ENCODE measurements at regions not wholly inside any gene's neighbourhood (a gene's known extent, or its start where the extent isn't known, plus 50 kb on each side); places are given as distances from the start of the nearest gene placed in this dataset.

DNA sequence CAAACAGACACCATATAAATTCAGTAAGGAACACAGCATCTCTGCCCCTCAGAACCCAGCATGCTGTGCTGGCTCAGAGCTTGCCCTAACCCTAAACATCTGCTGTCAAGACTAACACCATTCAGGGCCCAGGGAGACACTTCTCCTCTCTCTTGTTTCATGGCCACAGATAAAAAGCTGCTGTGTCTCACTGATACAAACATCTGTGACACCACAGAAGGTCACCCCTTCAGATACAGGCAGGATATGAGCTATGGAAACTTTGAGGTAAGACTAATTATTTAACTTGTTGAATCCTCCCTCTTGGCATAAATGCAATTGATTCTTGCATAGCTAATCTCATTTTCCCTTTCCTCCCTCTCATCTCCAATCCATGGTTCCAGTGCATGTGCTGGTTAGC lies 61.6 kb upstream of the GPR12 start (continued):
- TF ChIP-seq CBX8 (IDR thresholded peaks at IDR 0.05; ENCODE audit: borderline replicate concordance, low read depth, low read length) (no peak), CREB1 (IDR thresholded peaks at IDR 0.05) (no peak), TCF12 (IDR thresholded peaks at IDR 0.05; ENCODE audit: low read depth, low read length) (no peak)

Measured in H1 (cell line).